SK-N-SH treated with all-trans-retinoic acid at 6 μM for 48 hours (cell line): ENCODE measurements at regions not wholly inside any gene's neighbourhood (a gene's known extent, or its start where the extent isn't known, plus 50 kb on each side); places are given as distances from the start of the nearest gene placed in this dataset.

Experiments used
- ATAC-seq: fragments of 200-7000 bp; cut with Tn5 transposase; 3 replicates; pipeline ENCODE4 v1.9.1; 2020; ENCODE audit warnings: mild to moderate bottlenecking, moderate library complexity
- ARNTL ChIP-seq: fragments of 450-650 bp; formaldehyde crosslinking; IDR thresholded peaks from 2 replicates; pipeline ENCODE4 v1.5.0; 2020; ENCODE audit warnings: low read depth, mild to moderate bottlenecking, moderate library complexity, borderline replicate concordance
- BACH2 ChIP-seq: fragments of 250-450 bp; sonication (Bioruptor Pico); IDR thresholded peaks from 2 replicates; pipeline ENCODE4 v1.9.0; 2021; ENCODE audit warnings: mild to moderate bottlenecking, borderline replicate concordance
- CREB5 ChIP-seq: fragments of 250-450 bp; sonication (Bioruptor Pico); IDR thresholded peaks from 2 replicates; pipeline ENCODE4 v1.5.1; 2020; ENCODE audit warnings: low read depth, mild to moderate bottlenecking, moderate library complexity
- CSDC2 ChIP-seq: fragments of 250-450 bp; sonication (Bioruptor Pico); IDR thresholded peaks from 2 replicates; pipeline ENCODE4 v1.5.0; 2020; ENCODE audit warnings: mild to moderate bottlenecking, moderate library complexity
- ESRRG ChIP-seq: fragments of 250-450 bp; sonication (Bioruptor Pico); IDR thresholded peaks from 2 replicates; pipeline ENCODE4 v1.6.1; 2021; ENCODE audit warnings: mild to moderate bottlenecking
- GLIS3 ChIP-seq: fragments of 250-450 bp; sonication (Bioruptor Pico); IDR thresholded peaks from 2 replicates; pipeline ENCODE4 v1.5.0; 2020; ENCODE audit warnings: mild to moderate bottlenecking, moderate library complexity
- ISL1 ChIP-seq: fragments of 250-450 bp; sonication (Bioruptor Pico); IDR thresholded peaks from 2 replicates; pipeline ENCODE4 v2.1.2; 2022; ENCODE audit warnings: mild to moderate bottlenecking, moderate library complexity
- OSR1 ChIP-seq: fragments of 250-450 bp; sonication (Bioruptor Pico); IDR thresholded peaks from 2 replicates; pipeline ENCODE4 v1.8.0; 2022; ENCODE audit warnings: moderate library complexity, mild to moderate bottlenecking, inconsistent platforms
- PATZ1 ChIP-seq: fragments of 250-450 bp; sonication (Bioruptor Pico); IDR thresholded peaks from 2 replicates; pipeline ENCODE4 v1.8.0; 2020; ENCODE audit warnings: mild to moderate bottlenecking, moderate library complexity, borderline replicate concordance
- PPARA ChIP-seq: fragments of 250-450 bp; sonication (Bioruptor Pico); IDR thresholded peaks from 2 replicates; pipeline ENCODE4 v1.5.0; 2020; ENCODE audit warnings: mild to moderate bottlenecking, borderline replicate concordance
- RARB ChIP-seq: fragments of 250-450 bp; sonication (Bioruptor Pico); IDR thresholded peaks from 2 replicates; pipeline ENCODE4 v1.8.0; 2021; ENCODE audit warnings: mild to moderate bottlenecking, moderate library complexity
- SNAI2 ChIP-seq: fragments of 250-450 bp; sonication (Bioruptor Pico); IDR thresholded peaks from 2 replicates; pipeline ENCODE4 v1.5.0; 2020; ENCODE audit warnings: mild to moderate bottlenecking, moderate library complexity
- TCF4 ChIP-seq: fragments of 250-450 bp; sonication (Bioruptor Pico); IDR thresholded peaks from 2 replicates; pipeline ENCODE4 v1.8.0; 2021; ENCODE audit warnings: mild to moderate bottlenecking, moderate library complexity, borderline replicate concordance
- TOX ChIP-seq: fragments of 250-450 bp; sonication (Bioruptor Pico); IDR thresholded peaks from 2 replicates; pipeline ENCODE4 v1.8.0; 2021; ENCODE audit warnings: mild to moderate bottlenecking, moderate library complexity, borderline replicate concordance
- TSHZ2 ChIP-seq: fragments of 250-450 bp; sonication (Bioruptor Pico); IDR thresholded peaks from 2 replicates; pipeline ENCODE4 v1.5.0; 2020; ENCODE audit warnings: mild to moderate bottlenecking, moderate library complexity
- ZC3H10 ChIP-seq: fragments of 250-450 bp; sonication (Bioruptor Pico); IDR thresholded peaks from 2 replicates; pipeline ENCODE4 v1.5.1; 2021; ENCODE audit warnings: mild to moderate bottlenecking, moderate library complexity
- ZFP3 ChIP-seq: fragments of 250-450 bp; sonication (Bioruptor Pico); IDR thresholded peaks from 2 replicates; pipeline ENCODE4 v1.5.0; 2020; ENCODE audit warnings: mild to moderate bottlenecking, moderate library complexity
- ZFP30 ChIP-seq: fragments of 450-650 bp; formaldehyde crosslinking; IDR thresholded peaks from 2 replicates; pipeline ENCODE4 v1.5.0; 2022; ENCODE audit warnings: mild to moderate bottlenecking, moderate library complexity
- ZNF70 ChIP-seq: fragments of 450-650 bp; formaldehyde crosslinking; IDR thresholded peaks from 2 replicates; pipeline ENCODE4 v1.5.0; 2020; ENCODE audit warnings: mild to moderate bottlenecking, moderate library complexity
- ZNF8 ChIP-seq: fragments of 450-650 bp; formaldehyde crosslinking; IDR thresholded peaks from 2 replicates; pipeline ENCODE4 v1.5.0; 2020; ENCODE audit warnings: mild to moderate bottlenecking, moderate library complexity
- TF ChIP-seq, protein P1 (sequence below): fragments of 250-450 bp; sonication (Bioruptor Pico); IDR thresholded peaks from 2 replicates; pipeline ENCODE4 v1.5.1; 2021; ENCODE audit warnings: mild to moderate bottlenecking, moderate library complexity
- TF ChIP-seq, protein P2 (sequence below): fragments of 250-450 bp; sonication (Bioruptor Pico); IDR thresholded peaks from 2 replicates; pipeline ENCODE4 v1.8.0; 2021; ENCODE audit warnings: low read depth, mild to moderate bottlenecking, moderate library complexity, borderline replicate concordance

DNA sequence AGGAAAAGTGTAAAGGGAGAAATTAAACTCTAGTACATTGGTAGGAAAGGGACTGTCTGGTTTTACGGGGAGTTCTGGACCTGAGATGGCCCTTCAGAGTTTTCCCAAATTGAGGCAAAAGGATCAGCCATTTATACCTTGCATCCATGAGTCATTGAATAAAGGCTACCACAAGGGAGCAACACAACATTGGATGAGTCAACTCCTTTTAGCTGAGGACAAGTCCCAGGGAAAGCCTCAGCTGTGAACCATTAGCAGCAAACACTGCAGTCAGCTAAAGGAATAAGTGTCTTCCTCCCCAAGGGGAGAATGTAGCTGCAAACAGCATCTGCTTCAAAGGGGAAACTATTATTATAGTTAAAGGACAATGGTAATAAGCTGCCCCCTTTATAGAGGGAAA, 468.7 kb upstream of the ID4 start:
- TF ChIP-seq PPARA (no peak), ZFP3 (CRISPR knock-in tag) (no peak), SNAI2 (CRISPR knock-in tag) (no peak), ZFP30 (CRISPR knock-in tag) (no peak), RARB (CRISPR knock-in tag) (no peak), ZNF70 (CRISPR knock-in tag) (no peak), ZC3H10 (CRISPR knock-in tag) (no peak), GLIS3 (no peak), PATZ1 (CRISPR knock-in tag) (no peak), ESRRG (CRISPR knock-in tag) (no peak), ZNF8 (CRISPR knock-in tag) (no peak), CSDC2 (no peak), OSR1 (CRISPR knock-in tag) (no peak), ARNTL (CRISPR knock-in tag) (no peak), TOX (no peak)
- TF ChIP-seq, protein P1, sequence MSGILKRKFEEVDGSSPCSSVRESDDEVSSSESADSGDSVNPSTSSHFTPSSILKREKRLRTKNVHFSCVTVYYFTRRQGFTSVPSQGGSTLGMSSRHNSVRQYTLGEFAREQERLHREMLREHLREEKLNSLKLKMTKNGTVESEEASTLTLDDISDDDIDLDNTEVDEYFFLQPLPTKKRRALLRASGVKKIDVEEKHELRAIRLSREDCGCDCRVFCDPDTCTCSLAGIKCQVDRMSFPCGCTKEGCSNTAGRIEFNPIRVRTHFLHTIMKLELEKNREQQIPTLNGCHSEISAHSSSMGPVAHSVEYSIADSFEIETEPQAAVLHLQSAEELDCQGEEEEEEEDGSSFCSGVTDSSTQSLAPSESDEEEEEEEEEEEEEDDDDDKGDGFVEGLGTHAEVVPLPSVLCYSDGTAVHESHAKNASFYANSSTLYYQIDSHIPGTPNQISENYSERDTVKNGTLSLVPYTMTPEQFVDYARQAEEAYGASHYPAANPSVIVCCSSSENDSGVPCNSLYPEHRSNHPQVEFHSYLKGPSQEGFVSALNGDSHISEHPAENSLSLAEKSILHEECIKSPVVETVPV = no peak
- TF ChIP-seq, protein P2, sequence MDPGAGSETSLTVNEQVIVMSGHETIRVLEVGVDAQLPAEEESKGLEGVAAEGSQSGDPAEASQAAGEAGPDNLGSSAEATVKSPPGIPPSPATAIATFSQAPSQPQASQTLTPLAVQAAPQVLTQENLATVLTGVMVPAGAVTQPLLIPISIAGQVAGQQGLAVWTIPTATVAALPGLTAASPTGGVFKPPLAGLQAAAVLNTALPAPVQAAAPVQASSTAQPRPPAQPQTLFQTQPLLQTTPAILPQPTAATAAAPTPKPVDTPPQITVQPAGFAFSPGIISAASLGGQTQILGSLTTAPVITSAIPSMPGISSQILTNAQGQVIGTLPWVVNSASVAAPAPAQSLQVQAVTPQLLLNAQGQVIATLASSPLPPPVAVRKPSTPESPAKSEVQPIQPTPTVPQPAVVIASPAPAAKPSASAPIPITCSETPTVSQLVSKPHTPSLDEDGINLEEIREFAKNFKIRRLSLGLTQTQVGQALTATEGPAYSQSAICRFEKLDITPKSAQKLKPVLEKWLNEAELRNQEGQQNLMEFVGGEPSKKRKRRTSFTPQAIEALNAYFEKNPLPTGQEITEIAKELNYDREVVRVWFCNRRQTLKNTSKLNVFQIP = no peak
- no peak for ATAC-seq

DNA sequence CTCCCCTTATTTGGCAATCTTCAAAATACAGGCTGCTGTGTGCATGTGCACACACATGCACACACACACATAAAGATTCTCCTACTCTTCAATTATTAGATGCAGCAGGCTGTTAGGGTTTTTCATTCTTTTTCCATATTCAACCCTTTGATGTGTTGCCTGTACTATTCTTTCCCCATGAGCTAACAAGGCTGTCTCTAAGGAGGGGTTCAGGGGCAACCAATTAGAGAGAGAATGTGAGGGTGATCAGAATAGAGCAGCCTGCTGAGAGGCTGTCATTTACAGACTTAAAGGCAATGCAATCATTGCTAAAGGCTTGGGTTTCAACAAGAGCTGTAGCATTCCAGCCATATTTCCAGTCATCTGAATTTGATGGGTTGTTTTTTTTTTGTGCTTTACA, 467.4 kb upstream of the ID4 start:
- TF ChIP-seq PATZ1 (CRISPR knock-in tag) (no peak), TOX (no peak), OSR1 (CRISPR knock-in tag) (no peak), ZC3H10 (CRISPR knock-in tag) (no peak), RARB (CRISPR knock-in tag) (no peak), ZNF8 (CRISPR knock-in tag) (no peak), CSDC2 (no peak), TSHZ2 (CRISPR knock-in tag) (no peak), ZNF70 (CRISPR knock-in tag) (no peak), CREB5 (no peak), BACH2 (CRISPR knock-in tag) (no peak), ESRRG (CRISPR knock-in tag) (no peak), PPARA (no peak), ZFP3 (CRISPR knock-in tag) (no peak), TCF4 (no peak), ARNTL (CRISPR knock-in tag) (no peak), ISL1 (no peak), SNAI2 (CRISPR knock-in tag) (no peak)
- TF ChIP-seq, protein P1 = no peak
- TF ChIP-seq, protein P2 = no peak
- ATAC-seq = no peak
